Adipocyte (in vitro differentiated cells): ENCODE measurements at regions not wholly inside any gene's neighbourhood (a gene's known extent, or its start where the extent isn't known, plus 50 kb on each side); places are given as distances from the start of the nearest gene placed in this dataset.
"Not testable (repeated sequence)": the region's sequence is repeated elsewhere in the genome, so short reads cannot be mapped to it uniquely, and the experiment has no call there.

Source experiments
- DNase-seq: peaks from one replicate; pipeline ENCODE4 v3.0.0-alpha.2; 2015; ENCODE audit warnings: low read depth
- H3K27me3 ChIP-seq: replicated peaks from 2 replicates; pipeline ENCODE4 v1.7.0; 2013; ENCODE audit warnings: mild to moderate bottlenecking, low read length, moderate library complexity; ENCODE audit not compliant: control insufficient read depth, insufficient read depth
- H3K36me3 ChIP-seq: 2 replicates; pipeline ENCODE4 v1.7.0; 2013; ENCODE audit warnings: low read length, mild to moderate bottlenecking, moderate library complexity; ENCODE audit not compliant: control insufficient read depth, insufficient read depth, severe bottlenecking
- H3K4me1 ChIP-seq: 2 replicates; pipeline ENCODE4 v1.7.0; 2013; ENCODE audit warnings: mild to moderate bottlenecking, low read length, moderate library complexity; ENCODE audit not compliant: control insufficient read depth, insufficient read depth
- H3K4me3 ChIP-seq: 2 replicates; pipeline ENCODE4 v1.7.0; 2013; ENCODE audit warnings: mild to moderate bottlenecking, low read length, moderate library complexity
- H3K9ac ChIP-seq: 2 replicates; pipeline ENCODE4 v1.7.0; 2013; ENCODE audit warnings: mild to moderate bottlenecking, low read length, moderate library complexity
- H3K9me3 ChIP-seq: 2 replicates; pipeline ENCODE4 v1.7.0; 2013; ENCODE audit warnings: mild to moderate bottlenecking, low read length, moderate library complexity; ENCODE audit not compliant: control insufficient read depth

DNA sequence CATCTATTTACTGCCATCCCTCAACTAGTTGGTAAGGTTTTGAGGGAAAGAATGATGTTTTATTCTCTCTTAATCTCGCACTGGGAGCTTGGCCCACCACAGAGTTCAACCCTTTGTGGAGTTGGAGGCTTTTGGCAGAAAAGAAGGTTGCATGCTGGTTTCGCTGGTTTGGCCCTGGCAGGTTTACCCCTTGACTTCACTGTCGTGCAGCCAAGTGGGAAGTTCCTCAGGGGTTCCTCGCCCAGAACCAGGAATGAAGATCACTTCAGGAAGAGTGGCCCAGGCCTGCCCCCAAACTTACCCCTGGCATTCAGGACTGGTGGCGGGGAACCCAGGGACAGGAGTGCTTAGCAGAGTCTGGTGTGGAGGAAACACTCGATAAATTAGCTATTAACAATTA is 103.1 kb upstream of the LYZL2 start:
- Histone ChIP-seq H3K9ac (no peak overlapping the region), H3K9me3 (peaks cover 9% of the 10 kb centered on the region), H3K4me3 (no peak overlapping the region), H3K4me1 (peaks cover 13% of the 10 kb centered on the region), H3K27me3 (no peaks in the 10 kb centered on the region), H3K36me3 (no peaks in the 10 kb centered on the region)
- DNase-seq = no peak

DNA sequence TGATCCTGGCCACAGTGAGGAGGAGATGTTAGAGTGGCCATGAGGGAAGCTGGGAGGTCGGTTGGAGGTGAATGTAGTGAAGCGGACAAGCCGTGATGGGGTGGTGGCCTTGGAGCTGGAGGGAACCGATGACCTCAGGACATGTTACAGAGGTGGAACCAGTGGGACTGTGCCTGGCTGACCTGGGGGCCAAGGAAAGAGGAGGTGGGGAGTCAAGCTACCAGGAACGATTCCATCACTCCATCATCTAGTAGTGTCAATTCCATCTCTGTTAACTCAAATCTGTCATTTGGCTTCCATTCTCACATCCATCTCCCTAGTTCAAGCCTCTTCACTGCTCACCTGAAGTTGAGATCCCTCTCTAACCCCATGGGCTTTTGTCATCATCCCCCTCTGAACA is 102.4 kb upstream of the LYZL2 start:
- peaks cover 9% of the 10 kb centered on the region for H3K9me3 ChIP-seq
- H3K9ac ChIP-seq = no peak overlapping the region
- DNase-seq = no peak
- H3K36me3 ChIP-seq = no peaks in the 10 kb centered on the region
- H3K4me1 ChIP-seq = peaks cover 11% of the 10 kb centered on the region
- no peaks in the 10 kb centered on the region for H3K27me3 ChIP-seq
- H3K4me3 ChIP-seq = no peak overlapping the region

DNA sequence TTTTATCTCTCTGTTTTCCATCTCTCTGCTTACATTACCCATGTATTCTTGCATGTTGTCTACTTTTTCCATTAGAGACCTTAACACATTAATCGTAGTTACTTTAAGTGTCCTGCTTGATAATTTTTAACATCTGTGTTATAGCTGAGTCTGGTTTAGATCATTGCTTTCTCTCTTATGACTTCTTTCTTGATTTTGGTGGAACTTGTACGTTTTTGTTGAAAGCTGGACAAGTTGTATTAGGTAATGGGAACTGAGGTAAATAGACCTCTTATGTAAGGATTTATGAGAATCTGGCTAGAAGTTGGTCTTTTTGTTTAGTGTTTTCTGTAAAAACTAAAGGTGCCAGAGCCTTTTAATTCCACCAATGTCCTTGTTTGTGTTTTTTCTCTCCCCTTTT is 100.8 kb upstream of the LYZL2 start:
- H3K9me3 ChIP-seq = peaks cover 9% of the 10 kb centered on the region
- H3K36me3 ChIP-seq = no peaks in the 10 kb centered on the region
- no peak overlapping the region for H3K4me3 ChIP-seq
- H3K27me3 ChIP-seq = no peaks in the 10 kb centered on the region
- no peak overlapping the region for H3K9ac ChIP-seq
- no peak for DNase-seq
- peaks cover 3% of the 10 kb centered on the region for H3K4me1 ChIP-seq

DNA sequence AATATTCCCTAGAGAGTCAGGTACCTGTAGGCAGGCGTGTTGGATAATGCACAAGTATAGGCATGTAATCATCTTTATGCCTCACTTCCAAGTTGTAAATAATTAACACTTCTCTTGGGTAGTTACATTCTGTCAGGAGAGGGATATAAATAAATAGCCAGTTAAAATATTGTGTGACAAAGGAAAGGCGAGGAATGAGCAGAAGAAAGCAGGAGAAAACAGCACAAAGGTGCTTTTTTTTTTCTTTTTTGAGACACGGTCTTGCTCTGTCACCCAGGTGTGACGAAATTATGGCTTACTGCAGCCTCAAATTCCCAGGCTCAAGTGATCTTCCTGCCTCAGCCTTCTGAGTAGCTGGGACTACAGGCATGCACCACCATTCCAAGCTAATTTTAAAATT is 99.2 kb upstream of the LYZL2 start:
- no peaks in the 10 kb centered on the region for H3K36me3 ChIP-seq
- H3K27me3 ChIP-seq = no peaks in the 10 kb centered on the region

GRCh38 chr10:30728127-30728526 is 98.6 kb upstream of the LYZL2 start:
- no peak for DNase-seq
- H3K4me1 ChIP-seq = peaks cover 3% of the 10 kb centered on the region
- no peaks in the 10 kb centered on the region for H3K36me3 ChIP-seq

More for the DNA sequence above, 99.2 kb upstream of the LYZL2 start:
- peaks cover 3% of the 10 kb centered on the region for H3K4me1 ChIP-seq
- peaks cover 9% of the 10 kb centered on the region for H3K9me3 ChIP-seq
- no peak overlapping the region for H3K4me3 ChIP-seq
- no peak overlapping the region for H3K9ac ChIP-seq
- DNase-seq = no peak

GRCh38 chr10:30727524-30727923 is 98.0 kb upstream of the LYZL2 start:
- H3K4me1 ChIP-seq = peaks cover 3% of the 10 kb centered on the region
- no peaks in the 10 kb centered on the region for H3K36me3 ChIP-seq
- DNase-seq = no peak
- peaks cover 9% of the 10 kb centered on the region for H3K9me3 ChIP-seq
- H3K9ac ChIP-seq = peak overlapping the region; percentile 46
- no peak overlapping the region for H3K4me3 ChIP-seq
- H3K27me3 ChIP-seq = no peaks in the 10 kb centered on the region

More at GRCh38 chr10:30728127-30728526, 98.6 kb upstream of the LYZL2 start:
- Histone ChIP-seq H3K9me3 (peaks cover 9% of the 10 kb centered on the region), H3K9ac (peak overlapping the region; percentile 46), H3K4me3 (no peak overlapping the region), H3K27me3 (no peaks in the 10 kb centered on the region)

DNA sequence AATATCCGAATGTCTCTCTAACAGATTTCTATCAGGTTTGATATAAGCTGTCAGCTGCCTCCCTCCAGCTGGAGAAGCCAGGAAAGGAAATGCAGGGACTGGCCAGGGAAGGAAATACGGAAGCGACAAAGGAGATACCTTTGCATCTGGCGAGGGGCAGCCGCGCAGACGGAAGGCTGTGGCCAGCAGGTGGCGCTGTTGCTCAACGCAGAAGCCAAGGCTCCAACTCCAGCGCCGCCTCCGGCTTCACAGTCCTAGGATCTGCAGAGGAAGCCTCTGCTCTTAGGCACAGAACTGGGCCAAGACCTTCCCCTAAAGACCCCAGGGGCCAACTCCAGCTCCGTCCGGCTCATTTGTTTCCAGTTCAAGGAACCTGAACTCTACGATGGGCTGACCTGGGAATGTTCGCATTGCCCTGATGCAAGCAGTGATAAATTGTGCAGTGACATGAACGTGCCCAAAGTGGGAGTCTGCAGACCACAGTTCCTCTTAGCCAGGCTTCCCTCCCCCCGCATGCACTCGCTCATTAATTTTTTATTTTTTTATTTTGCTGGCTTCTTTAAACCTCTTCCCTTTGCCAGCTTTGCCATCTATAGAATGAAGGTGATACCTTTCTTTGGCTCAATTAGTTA is 97.3 kb upstream of the LYZL2 start:
- H3K4me3 ChIP-seq, H3K4me1 ChIP-seq, H3K27me3 ChIP-seq, H3K36me3 ChIP-seq, H3K9me3 ChIP-seq: not testable (repeated sequence)
- H3K9ac ChIP-seq = peak overlapping the region; percentile 20
- peak; percentile 87 for DNase-seq

DNA sequence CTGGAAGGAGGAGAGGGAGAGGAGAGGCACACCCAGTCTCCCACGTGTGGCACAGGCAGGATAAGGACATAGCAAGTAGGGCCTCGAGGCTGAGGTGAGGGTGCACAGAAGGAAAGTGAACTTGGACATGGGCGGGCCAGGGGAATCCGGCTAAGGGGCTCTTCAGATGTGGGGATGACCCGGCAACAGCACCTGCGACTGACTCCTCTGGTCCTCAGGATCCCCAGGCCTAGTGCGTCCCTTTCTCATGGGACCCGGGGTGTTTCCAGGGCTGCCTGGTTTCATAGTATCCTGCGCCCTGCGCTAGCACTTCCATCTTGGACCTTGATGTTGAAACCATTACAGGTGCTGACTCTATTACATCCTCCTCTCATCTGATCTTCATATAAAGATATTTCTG is 96.1 kb upstream of the LYZL2 start:
- no peaks in the 10 kb centered on the region for H3K36me3 ChIP-seq
- no peak overlapping the region for H3K9ac ChIP-seq
- H3K9me3 ChIP-seq = peaks cover 4% of the 10 kb centered on the region
- no peak overlapping the region for H3K4me3 ChIP-seq
- no peaks in the 10 kb centered on the region for H3K27me3 ChIP-seq
- no peak for DNase-seq
- peaks cover 3% of the 10 kb centered on the region for H3K4me1 ChIP-seq

- DNase-seq = no peak
- no peak overlapping the region for H3K9ac ChIP-seq
- peaks cover 3% of the 10 kb centered on the region for H3K4me1 ChIP-seq
- no peaks in the 10 kb centered on the region for H3K36me3 ChIP-seq
- no peaks in the 10 kb centered on the region for H3K9me3 ChIP-seq
- H3K4me3 ChIP-seq = no peak overlapping the region
- no peaks in the 10 kb centered on the region for H3K27me3 ChIP-seq
Measured at GRCh38 chr10:30724296-30724695, 94.7 kb upstream of the LYZL2 start.

- H3K4me3 ChIP-seq = no peak overlapping the region
- no peaks in the 10 kb centered on the region for H3K36me3 ChIP-seq
- peaks cover 3% of the 10 kb centered on the region for H3K4me1 ChIP-seq
- DNase-seq = no peak
- no peak overlapping the region for H3K9ac ChIP-seq
- H3K9me3 ChIP-seq = no peaks in the 10 kb centered on the region
- no peaks in the 10 kb centered on the region for H3K27me3 ChIP-seq
Measured at GRCh38 chr10:30722956-30723620, 93.5 kb upstream of the LYZL2 start.

DNA sequence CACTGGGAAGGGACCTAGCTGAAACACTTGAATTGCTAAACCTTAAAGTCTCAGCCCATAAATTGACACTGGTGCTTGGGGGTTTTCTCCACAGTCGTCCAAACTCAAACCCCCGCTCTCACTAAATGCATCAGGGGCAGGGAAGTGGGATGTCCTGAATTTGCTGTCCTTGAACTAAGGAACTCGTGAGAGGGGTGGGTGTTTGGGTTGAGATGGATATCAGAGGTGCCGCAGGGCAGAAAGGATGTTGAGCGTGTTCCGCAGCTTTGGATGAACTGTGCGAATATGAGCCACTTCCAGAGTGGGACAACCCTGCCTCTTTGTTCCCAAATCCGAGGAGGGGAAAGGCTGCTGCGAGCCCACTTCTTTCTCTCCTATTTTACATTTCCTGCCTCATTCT is 90.3 kb upstream of the LYZL2 start:
- Histone ChIP-seq H3K4me1 (no peaks in the 10 kb centered on the region), H3K27me3 (no peaks in the 10 kb centered on the region), H3K4me3 (no peak overlapping the region), H3K9me3 (no peaks in the 10 kb centered on the region), H3K9ac (no peak overlapping the region), H3K36me3 (no peaks in the 10 kb centered on the region)
- DNase-seq = no peak
